ENCODE measurements at regions not wholly inside any gene's neighbourhood (a gene's known extent, or its start where the extent isn't known, plus 50 kb on each side); places are given as distances from the start of the nearest gene placed in this dataset.

- DNase-seq (ENCODE audit: extremely low spot score) = no peak
- CTCF ChIA-PET = no interaction called here
- POLR2A ChIA-PET = no interaction called here
- TF ChIP-seq CTCF (IDR thresholded peaks at IDR 0.05; ENCODE audit: control extremely low read depth, extremely low read depth, low read depth, missing control alignments) = no peak
Measured at GRCh38 chr11:56852131-56852530, 103.6 kb upstream of the OR9G4 start.

DNA sequence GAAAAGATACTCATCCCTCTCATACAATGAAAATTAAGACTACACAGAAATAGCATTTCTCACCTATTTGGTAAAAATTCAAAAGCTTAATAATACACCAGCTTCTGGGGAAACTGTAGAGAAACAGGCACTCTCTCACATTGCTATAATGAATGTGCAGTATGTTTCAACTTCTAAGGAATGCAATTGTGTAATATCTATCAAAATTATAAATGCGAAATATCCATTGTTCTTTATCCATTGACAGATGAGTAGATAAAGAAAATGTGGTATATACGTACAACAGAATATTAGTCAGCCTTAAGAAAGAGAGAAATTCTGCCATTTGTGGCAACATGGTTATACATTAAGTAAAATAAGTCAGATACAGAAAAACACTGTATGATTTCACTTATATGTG is 101.4 kb upstream of the OR9G4 start:
- ChIA-PET CTCF (interaction anchor here (1.4 to 3.1 kb wide), 3 partner anchors 8 to 399 kb away, joined by 5 to 10 read pairs (median 9); no protein-coding TSS in a partner anchor), POLR2A (no interaction called here)
- no peak for DNase-seq (ENCODE audit: extremely low spot score)
- no peak for TF ChIP-seq CTCF (IDR thresholded peaks at IDR 0.05; ENCODE audit: control extremely low read depth, extremely low read depth, low read depth, missing control alignments)

DNA sequence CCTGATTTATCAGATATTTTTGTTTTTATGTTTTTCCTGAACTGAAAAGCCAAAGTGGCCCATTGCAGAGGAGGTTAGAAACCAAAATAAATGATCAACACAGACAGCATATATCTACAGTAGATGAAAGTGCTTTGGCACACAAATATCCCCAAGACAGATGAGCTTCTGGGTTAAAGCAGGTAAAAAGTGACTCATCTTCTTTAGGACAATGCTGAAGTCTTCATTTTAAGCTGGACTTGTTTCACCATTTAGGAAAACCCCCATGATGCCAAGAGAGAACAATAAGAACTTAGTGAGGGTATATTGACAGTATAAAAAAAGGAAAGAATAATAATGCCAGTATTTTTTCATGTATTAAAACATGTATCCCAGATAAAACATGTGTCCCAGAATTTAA is 100.8 kb upstream of the OR9G4 start:
- CTCF ChIA-PET = interaction anchor here (1.4 to 3.1 kb wide), 3 partner anchors 8 to 400 kb away, joined by 5 to 10 read pairs (median 9); no protein-coding TSS in a partner anchor
- no peak for TF ChIP-seq CTCF (IDR thresholded peaks at IDR 0.05; ENCODE audit: control extremely low read depth, extremely low read depth, low read depth, missing control alignments)
- POLR2A ChIA-PET = no interaction called here
- no peak for DNase-seq (ENCODE audit: extremely low spot score)

DNA sequence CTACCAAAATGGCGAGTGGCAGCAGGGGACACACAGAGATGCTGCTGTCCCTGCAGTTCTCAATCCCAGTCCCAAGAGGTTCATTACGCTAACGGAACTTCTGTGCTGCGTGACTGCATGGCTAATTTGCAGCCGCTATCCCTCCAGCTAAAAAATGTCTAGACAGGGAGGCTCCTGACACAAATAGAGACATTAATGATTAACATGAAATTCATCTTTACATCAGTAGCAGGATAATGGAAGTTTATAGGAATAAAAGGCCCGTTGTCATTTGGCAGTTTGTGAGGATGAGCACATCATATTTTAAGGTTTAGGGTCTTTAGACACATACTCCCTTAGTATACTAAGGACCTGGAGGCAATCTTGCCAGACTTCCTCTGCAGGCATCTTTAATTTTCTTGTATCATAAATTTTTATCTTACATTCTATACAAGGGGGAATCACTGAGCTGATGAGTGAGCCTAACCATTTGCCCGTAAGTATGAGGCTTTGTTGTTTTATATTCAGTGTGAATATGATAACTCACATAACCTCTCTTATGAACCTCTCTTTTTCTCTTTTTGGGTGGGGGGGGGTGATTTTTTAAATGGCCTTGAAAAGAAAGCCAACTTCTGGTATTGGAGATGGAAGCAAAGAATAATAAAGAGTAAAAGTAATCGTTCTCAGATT is 99.8 kb upstream of the OR9G4 start:
- CTCF ChIA-PET = interaction anchor here (1.4 to 8.5 kb wide), 4 partner anchors 7 to 403 kb away, joined by 5 to 177 read pairs (median 10); no protein-coding TSS in a partner anchor
- DNase-seq (ENCODE audit: extremely low spot score) = no peak
- TF ChIP-seq CTCF (IDR thresholded peaks at IDR 0.05; ENCODE audit: control extremely low read depth, extremely low read depth, low read depth, missing control alignments) = no peak
- POLR2A ChIA-PET = no interaction called here

GRCh38 chr11:56846631-56847576 is 98.4 kb upstream of the OR9G4 start:
- DNase-seq (ENCODE audit: extremely low spot score) = no peak
- POLR2A ChIA-PET = no interaction called here
- TF ChIP-seq CTCF (IDR thresholded peaks at IDR 0.05; ENCODE audit: control extremely low read depth, extremely low read depth, low read depth, missing control alignments) = no peak
- CTCF ChIA-PET = interaction anchor here (1.5 to 8.5 kb wide), 2 partner anchors 10 to 404 kb away, joined by 4 to 177 read pairs; no protein-coding TSS in a partner anchor

DNA sequence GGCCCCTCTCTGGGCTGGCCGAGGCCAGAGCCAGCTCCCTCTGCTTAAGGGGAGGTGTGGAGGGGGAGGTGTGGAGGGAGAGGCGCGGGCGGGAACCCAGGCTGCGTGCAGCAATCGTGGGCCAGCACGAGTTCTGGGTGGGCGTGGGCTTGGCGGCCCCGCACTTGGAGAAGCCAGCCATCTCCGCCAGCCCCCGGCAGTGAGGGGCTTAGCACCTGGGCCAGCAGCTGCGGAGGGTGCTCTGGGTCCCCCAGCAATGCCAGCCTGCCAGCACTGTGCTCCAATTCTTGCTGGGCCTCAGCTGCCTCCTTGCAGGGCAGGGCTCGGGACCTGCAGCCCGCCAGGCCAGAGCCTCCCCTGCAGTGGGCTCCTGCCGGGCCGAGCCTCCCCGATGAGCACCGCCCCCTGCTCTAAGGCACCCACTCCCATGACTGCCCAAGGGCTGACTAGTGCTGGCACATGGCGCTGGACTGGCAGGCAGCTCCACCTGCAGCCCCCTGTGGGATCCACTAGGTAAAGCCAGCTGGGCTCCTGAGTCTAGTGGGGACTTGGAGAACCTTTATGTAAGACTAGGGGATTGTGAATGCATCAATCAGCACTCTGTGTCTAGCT is 96.7 kb upstream of the OR9G4 start:
- CTCF ChIA-PET = interaction anchor here (2.1 to 8.5 kb wide), 2 partner anchors 18 to 406 kb away, joined by 7 to 177 read pairs; no protein-coding TSS in a partner anchor
- POLR2A ChIA-PET = no interaction called here
- no peak for DNase-seq (ENCODE audit: extremely low spot score)
- TF ChIP-seq CTCF (IDR thresholded peaks at IDR 0.05; ENCODE audit: control extremely low read depth, extremely low read depth, low read depth, missing control alignments) = no peak
